ENCODE measurements at regions not wholly inside any gene's neighbourhood (a gene's known extent, or its start where the extent isn't known, plus 50 kb on each side); places are given as distances from the start of the nearest gene placed in this dataset.

- WGBS: 87% methylated on average over 3 of the region's 3 CpGs
- Histone ChIP-seq H3K27ac (no peak overlapping the region), H3K27me3 (no peaks in the 10 kb centered on the region), H3K36me3 (no peaks in the 10 kb centered on the region), H3K4me3 (no peak overlapping the region), H3K9me3 (no peaks in the 10 kb centered on the region), H3K4me1 (peaks cover 10% of the 10 kb centered on the region)
- DNase-seq (ENCODE audit: low spot score in 2 of 2): no peak
- TF ChIP-seq POLR2AphosphoS5 (IDR thresholded peaks at IDR 0.05): no peak
- no peak for TF ChIP-seq EP300 (IDR thresholded peaks at IDR 0.05)
- no peak for TF ChIP-seq CTCF (IDR thresholded peaks at IDR 0.05)
- no peak for TF ChIP-seq POLR2A (IDR thresholded peaks at IDR 0.05)
Measured at GRCh38 chr5:124454081-124454480, 292.4 kb downstream of the ZNF608 start.

- no peak for DNase-seq (ENCODE audit: low spot score in 2 of 2)
- WGBS: 78% methylated on average over 5 of the region's 5 CpGs
- Histone ChIP-seq H3K27ac (no peak overlapping the region), H3K4me1 (peaks cover 10% of the 10 kb centered on the region), H3K36me3 (no peaks in the 10 kb centered on the region), H3K9me3 (no peaks in the 10 kb centered on the region), H3K27me3 (no peaks in the 10 kb centered on the region), H3K4me3 (no peak overlapping the region)
- no peak for TF ChIP-seq POLR2A (IDR thresholded peaks at IDR 0.05)
- no peak for TF ChIP-seq CTCF (IDR thresholded peaks at IDR 0.05)
- TF ChIP-seq EP300 (IDR thresholded peaks at IDR 0.05): no peak
- TF ChIP-seq POLR2AphosphoS5 (IDR thresholded peaks at IDR 0.05): no peak
Measured at GRCh38 chr5:124453221-124454051, 293.0 kb downstream of the ZNF608 start.

- H3K4me3 ChIP-seq: no peak overlapping the region
- H3K9me3 ChIP-seq: no peaks in the 10 kb centered on the region
- DNase-seq (ENCODE audit: low spot score in 2 of 2): no peak
- H3K27ac ChIP-seq: no peak overlapping the region
- H3K4me1 ChIP-seq: peaks cover 10% of the 10 kb centered on the region
- 87% methylated on average over 7 of the region's 8 CpGs for WGBS
- no peaks in the 10 kb centered on the region for H3K36me3 ChIP-seq
- TF ChIP-seq POLR2AphosphoS5 (IDR thresholded peaks at IDR 0.05) (no peak), CTCF (IDR thresholded peaks at IDR 0.05) (no peak), POLR2A (IDR thresholded peaks at IDR 0.05) (no peak), EP300 (IDR thresholded peaks at IDR 0.05) (no peak)
- H3K27me3 ChIP-seq: no peaks in the 10 kb centered on the region
Measured at GRCh38 chr5:124452412-124452811, 294.0 kb downstream of the ZNF608 start.

- TF ChIP-seq POLR2AphosphoS5 (IDR thresholded peaks at IDR 0.05): no peak
- no peak for TF ChIP-seq POLR2A (IDR thresholded peaks at IDR 0.05)
- TF ChIP-seq CTCF (IDR thresholded peaks at IDR 0.05): no peak
- no peak for TF ChIP-seq EP300 (IDR thresholded peaks at IDR 0.05)
- Histone ChIP-seq H3K9me3 (no peaks in the 10 kb centered on the region), H3K27ac (no peak overlapping the region), H3K27me3 (no peaks in the 10 kb centered on the region), H3K4me1 (peaks cover 10% of the 10 kb centered on the region), H3K4me3 (no peak overlapping the region), H3K36me3 (no peaks in the 10 kb centered on the region)
- no peak for DNase-seq (ENCODE audit: low spot score in 2 of 2)
- 92% methylated on average over 7 of the region's 7 CpGs for WGBS
Measured at GRCh38 chr5:124451721-124452383, 294.6 kb downstream of the ZNF608 start.

- TF ChIP-seq CTCF (IDR thresholded peaks at IDR 0.05) (no peak), POLR2A (IDR thresholded peaks at IDR 0.05) (no peak), POLR2AphosphoS5 (IDR thresholded peaks at IDR 0.05) (no peak), EP300 (IDR thresholded peaks at IDR 0.05) (no peak)
- Histone ChIP-seq H3K27ac (no peak overlapping the region), H3K9me3 (no peaks in the 10 kb centered on the region), H3K4me3 (no peak overlapping the region), H3K36me3 (no peaks in the 10 kb centered on the region), H3K27me3 (no peaks in the 10 kb centered on the region), H3K4me1 (no peaks in the 10 kb centered on the region)
- no peak for DNase-seq (ENCODE audit: low spot score in 2 of 2)
- 63% methylated on average over 6 of the region's 6 CpGs for WGBS
Measured at GRCh38 chr5:124446120-124446519, 300.3 kb downstream of the ZNF608 start.
